HCT116 (cell line): ENCODE measurements at regions not wholly inside any gene's neighbourhood (a gene's known extent, or its start where the extent isn't known, plus 50 kb on each side); places are given as distances from the start of the nearest gene placed in this dataset.

ENCODE experiments used
- ATAC-seq: fragments of 200-7000 bp; cut with Tn5 transposase; 2 replicates; pipeline ENCODE4 v1.9.1; 2020; ENCODE audit warnings: mild to moderate bottlenecking, moderate library complexity
- BruUV-seq: library from RNA; stranded (reverse); fragments of 400-500 nt; replicated peaks from 2 replicates; lab custom pipeline; 2021; lab: Mats Ljungman, UMichigan
- CTCF ChIA-PET: fragments of 300-600 bp; sonication (Branson Sonifier 250); formaldehyde crosslinking; loops from one replicate; lab custom pipeline; 2021; ENCODE audit warnings: antibody characterized with exemption; lab: Charles Lee
- POLR2A ChIA-PET: fragments of 300-600, 350-600 bp; sonication (Branson Sonifier 250); formaldehyde crosslinking; loops from one replicate; lab custom pipeline; 2021; ENCODE audit warnings: antibody characterized with exemption; lab: Charles Lee
- RAD21 ChIA-PET, 2 experiments: fragments of 300-600 bp; sonication (Branson Sonifier 250); formaldehyde crosslinking; loops; one replicate each; lab custom pipeline; 2023; ENCODE audit warnings: low total read pairs in 2 of 2; ENCODE audit not compliant: uncharacterized antibody in 2 of 2, unreplicated experiment in 2 of 2, low non-redundant PET in 1 of 2; lab: Charles Lee
- DNase-seq: peaks from one replicate; pipeline ENCODE4 v3.0.0-alpha.2; 2010; ENCODE audit warnings: low read depth, low spot score
- H2AFZ ChIP-seq: fragments of 200-600 bp; shearing (Covaris generic), sonication (generic); 2 replicates; pipeline ENCODE4 v1.6.1; 2017; ENCODE audit warnings: low read depth, mixed run types, mixed read lengths, antibody characterized with exemption, low read length; ENCODE audit not compliant: poor library complexity, severe bottlenecking
- H3K27ac ChIP-seq: 2 replicates; pipeline ENCODE4 v1.5.1; 2012; ENCODE audit warnings: low read depth, low read length
- H3K27me3 ChIP-seq: fragments of 200-600 bp; sonication (generic); 2 replicates; pipeline ENCODE4 v1.6.1; 2016; ENCODE audit warnings: mixed run types, low read length, mixed read lengths; ENCODE audit not compliant: insufficient read depth
- H3K36me3 ChIP-seq, 2 experiments: fragments of 200-500 bp in 1 of 2; fragments of 200-600 bp in 1 of 2; sonication (Bioruptor generic) in 1 of 2; sonication (generic) in 1 of 2; 2 replicates each; pipeline versions ENCODE4 v1.5.1 to v1.6.1; 2014 to 2016; ENCODE audit warnings: low read length in 2 of 2, inconsistent platforms in 1 of 2, mixed read lengths in 1 of 2, mixed run types in 1 of 2; ENCODE audit not compliant: insufficient read depth in 2 of 2, control insufficient read depth in 1 of 2
- H3K4me1 ChIP-seq, 2 experiments: fragments of 200-600 bp in 1 of 2; sonication (generic) in 1 of 2; 2 replicates each; pipeline versions ENCODE4 v1.5.1 to v1.6.1; 2012 to 2017; ENCODE audit warnings: low read length in 2 of 2, inconsistent platforms in 1 of 2, mild to moderate bottlenecking in 1 of 2, mixed read lengths in 1 of 2, mixed run types in 1 of 2, moderate library complexity in 1 of 2; ENCODE audit not compliant: insufficient read depth in 2 of 2, control insufficient read depth in 1 of 2
- H3K4me2 ChIP-seq: fragments of 200-600 bp; sonication (generic); 2 replicates; pipeline ENCODE4 v1.6.1; 2017; ENCODE audit warnings: mixed run types, low read length, mixed read lengths
- H3K4me3 ChIP-seq, 2 experiments: fragments of 200-600 bp in 1 of 2; sonication (generic) in 1 of 2; replicated peaks in 1 of 2; 2 replicates each; pipeline ENCODE4 v1.5.1; 2011 to 2016; ENCODE audit warnings: low read length in 2 of 2, control low read depth in 1 of 2, low read depth in 1 of 2, mild to moderate bottlenecking in 1 of 2, mixed read lengths in 1 of 2, mixed run types in 1 of 2
- H3K79me2 ChIP-seq: fragments of 200-600 bp; sonication (generic); 2 replicates; pipeline ENCODE4 v1.6.1; 2017; ENCODE audit warnings: mild to moderate bottlenecking, mixed run types, low read length, moderate library complexity, mixed read lengths; ENCODE audit not compliant: insufficient read depth
- H3K9ac ChIP-seq: fragments of 200-600 bp; sonication (generic); 2 replicates; pipeline ENCODE4 v1.6.1; 2016; ENCODE audit warnings: low read length, mixed read lengths
- H3K9me2 ChIP-seq: fragments of 200-600 bp; sonication (generic), shearing (Covaris generic); 2 replicates; pipeline ENCODE4 v1.6.1; 2017; ENCODE audit warnings: mixed run types, mild to moderate bottlenecking, moderate library complexity; ENCODE audit not compliant: insufficient read depth
- H3K9me3 ChIP-seq, 2 experiments: fragments of 200-500 bp in 1 of 2; fragments of 200-600 bp in 1 of 2; sonication (Bioruptor generic) in 1 of 2; sonication (generic) in 1 of 2; 2 replicates each; pipeline ENCODE4 v1.6.1; 2014 to 2017; ENCODE audit warnings: low read length in 2 of 2, mixed read lengths in 2 of 2, inconsistent platforms in 1 of 2, low read depth in 1 of 2, mild to moderate bottlenecking in 1 of 2, mixed run types in 1 of 2, moderate library complexity in 1 of 2; ENCODE audit not compliant: control insufficient read depth in 1 of 2, insufficient read depth in 1 of 2
- H4K20me1 ChIP-seq: fragments of 200-600 bp; sonication (generic), shearing (Covaris generic); 2 replicates; pipeline ENCODE4 v1.6.1; 2017; ENCODE audit warnings: mixed run types, mild to moderate bottlenecking, moderate library complexity; ENCODE audit not compliant: insufficient read depth
- CBX3 ChIP-seq: IDR thresholded peaks from 2 replicates; pipeline ENCODE4 v1.6.1; 2012; ENCODE audit warnings: low read depth
- ELF1 ChIP-seq: IDR thresholded peaks from 2 replicates; pipeline ENCODE4 v1.6.1; 2012; ENCODE audit warnings: low read depth, borderline replicate concordance
- EZH2 ChIP-seq: fragments of 200-600 bp; sonication (generic); IDR thresholded peaks from 2 replicates; pipeline ENCODE4 v1.6.1; 2017; ENCODE audit warnings: antibody characterized with exemption, mixed run types
- EZH2phosphoT487 ChIP-seq: fragments of 200-600 bp; IDR thresholded peaks from 2 replicates; pipeline ENCODE4 v1.6.1; 2018; ENCODE audit warnings: antibody characterized with exemption, borderline replicate concordance
- POLR2AphosphoS5 ChIP-seq: IDR thresholded peaks from 2 replicates; pipeline ENCODE4 v1.6.1; 2011; ENCODE audit warnings: mild to moderate bottlenecking, low read depth, low read length, moderate library complexity
- RAD21 ChIP-seq: IDR thresholded peaks from 2 replicates; pipeline ENCODE4 v1.6.1; 2012; ENCODE audit warnings: low read depth, mild to moderate bottlenecking
- SIN3A ChIP-seq: IDR thresholded peaks from 2 replicates; pipeline ENCODE4 v1.6.1; 2012; ENCODE audit warnings: low read depth
- SRF ChIP-seq: IDR thresholded peaks from 2 replicates; pipeline ENCODE4 v1.6.1; 2012; ENCODE audit warnings: low read depth
- TCF7L2 ChIP-seq: IDR thresholded peaks from 2 replicates; pipeline ENCODE4 v1.7.0; 2011; ENCODE audit warnings: borderline replicate concordance, inconsistent platforms; ENCODE audit not compliant: insufficient read depth, insufficient read length; ENCODE audit errors: extremely low read depth
- YY1 ChIP-seq: IDR thresholded peaks from 2 replicates; pipeline ENCODE4 v1.6.1; 2011; ENCODE audit warnings: low read length, low read depth, moderate library complexity, mild to moderate bottlenecking; ENCODE audit not compliant: insufficient replicate concordance; ENCODE audit errors: extremely low read depth
- ZNF274 ChIP-seq: fragments of 200-500 bp; sonication (Bioruptor generic); IDR thresholded peaks from 2 replicates; pipeline ENCODE4 v1.6.1; 2014; ENCODE audit warnings: mild to moderate bottlenecking, low read depth, low read length, inconsistent platforms
- intact Hi-C: fragments of 100-400 bp; cut with micrococcal nuclease; formaldehyde crosslinking; loops from 2 replicates; pipeline ENCODE4 v1.10.0; 2022
- TF ChIP-seq, protein P1 (sequence below): IDR thresholded peaks from 2 replicates; pipeline ENCODE4 v1.6.1; 2012
- TF ChIP-seq, protein P2 (sequence below): IDR thresholded peaks from 2 replicates; pipeline ENCODE4 v1.6.1; 2012
- TF ChIP-seq, protein P3 (sequence below): IDR thresholded peaks from 2 replicates; pipeline ENCODE4 v1.6.1; 2011; ENCODE audit warnings: mild to moderate bottlenecking, low read length, moderate library complexity; ENCODE audit not compliant: insufficient replicate concordance; ENCODE audit errors: extremely low read depth

DNA sequence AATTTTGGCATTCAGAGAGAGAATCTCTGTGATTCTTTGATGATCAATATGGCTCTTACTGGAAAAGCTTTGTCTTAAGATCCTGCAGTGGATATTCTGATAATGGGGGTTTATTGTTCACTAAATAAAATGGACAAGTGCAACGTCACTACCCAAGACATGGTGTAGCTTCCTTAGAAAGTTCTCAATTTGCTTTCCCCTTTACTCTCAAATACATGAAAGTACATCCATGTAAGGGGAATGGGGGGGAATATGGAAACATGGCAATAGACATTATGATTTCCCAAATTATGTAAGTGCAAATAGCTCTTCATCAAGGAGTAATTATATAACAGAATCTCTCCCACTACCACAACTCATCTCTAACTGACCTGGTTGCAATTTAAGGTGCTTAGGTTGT is 126.3 kb upstream of the DPYD start:
- ATAC-seq, result no peak
- RAD21 ChIA-PET, result interaction anchor here in 1 of 2 experiments (0.8 kb wide), 1 partner anchor 288 kb away, joined by 3 read pairs; no protein-coding TSS in a partner anchor
- Histone ChIP-seq H3K9me2 (no peaks in the 10 kb centered on the region), H3K27ac (no peak overlapping the region), H3K4me2 (no peak overlapping the region), H3K4me1 (no peaks in the 10 kb centered on the region), H3K79me2 (no peaks in the 10 kb centered on the region), H3K27me3 (no peaks in the 10 kb centered on the region), H3K4me3 (no peak overlapping the region), H3K9ac (no peak overlapping the region), H2AFZ (no peak overlapping the region), H3K9me3 (no peaks in the 10 kb centered on the region), H4K20me1 (no peaks in the 10 kb centered on the region), H3K36me3 (no peaks in the 10 kb centered on the region)
- no TSS peak for BruUV-seq
- no peak for DNase-seq
- TF ChIP-seq EZH2 (no peak), ZNF274 (no peak), RAD21 (no peak), SIN3A (no peak)
- TF ChIP-seq, protein P1, sequence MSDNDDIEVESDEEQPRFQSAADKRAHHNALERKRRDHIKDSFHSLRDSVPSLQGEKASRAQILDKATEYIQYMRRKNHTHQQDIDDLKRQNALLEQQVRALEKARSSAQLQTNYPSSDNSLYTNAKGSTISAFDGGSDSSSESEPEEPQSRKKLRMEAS, result no peak
- TF ChIP-seq, protein P2, sequence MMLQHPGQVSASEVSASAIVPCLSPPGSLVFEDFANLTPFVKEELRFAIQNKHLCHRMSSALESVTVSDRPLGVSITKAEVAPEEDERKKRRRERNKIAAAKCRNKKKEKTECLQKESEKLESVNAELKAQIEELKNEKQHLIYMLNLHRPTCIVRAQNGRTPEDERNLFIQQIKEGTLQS, result no peak
- intact Hi-C loops, result no loop called here
- CTCF ChIA-PET, result no interaction called here
- POLR2A ChIA-PET, result no interaction called here

DNA sequence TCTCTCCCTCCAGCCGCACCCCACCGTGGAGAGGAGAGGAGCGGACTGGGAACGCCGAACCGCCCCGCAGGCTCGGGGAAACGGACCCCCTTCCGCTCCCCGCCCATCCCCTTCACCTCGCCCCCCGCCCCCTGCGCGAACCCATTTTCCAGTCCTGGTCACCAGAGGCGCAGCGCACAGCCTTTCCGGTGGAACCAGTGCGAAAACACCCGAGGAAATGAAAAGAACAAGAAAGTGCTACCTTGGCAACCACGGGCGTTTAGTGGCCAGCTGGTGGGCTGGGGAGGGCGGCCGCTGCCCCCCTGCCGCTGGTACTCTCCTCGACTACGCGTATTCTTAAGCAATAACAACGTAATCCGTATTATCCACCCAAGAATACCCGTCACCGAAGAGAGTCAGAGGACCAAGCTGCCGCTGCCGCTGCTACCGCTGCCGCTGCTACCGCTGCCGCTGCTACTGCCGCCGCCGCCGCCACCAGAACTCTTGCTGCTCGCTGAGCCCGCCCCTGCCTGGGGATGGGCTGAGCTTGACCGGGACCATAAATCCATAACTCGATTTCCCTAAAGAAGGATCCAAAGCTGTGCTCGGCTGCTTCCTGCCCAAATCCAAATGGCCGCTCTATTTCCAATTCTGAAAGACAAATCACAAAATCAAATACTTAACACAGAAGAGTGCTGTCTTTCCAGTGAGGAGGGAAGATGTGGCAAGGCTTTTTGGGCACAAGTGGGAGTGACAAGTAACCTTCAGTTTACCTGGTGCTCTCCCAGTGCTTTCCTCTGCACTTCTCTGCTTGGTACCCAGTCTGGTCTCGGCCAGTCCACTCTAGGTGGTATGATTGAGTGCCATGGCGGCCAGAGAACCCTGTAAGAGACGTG is 125.2 kb upstream of the DPYD start:
- Histone ChIP-seq H3K9me3 (no peaks in the 10 kb centered on the region), H3K4me2 (no peak overlapping the region), H3K9me2 (no peaks in the 10 kb centered on the region), H2AFZ (no peak overlapping the region), H3K9ac (no peak overlapping the region), H3K4me3 (no peak overlapping the region), H3K27ac (no peak overlapping the region), H3K36me3 (no peaks in the 10 kb centered on the region), H3K4me1 (no peaks in the 10 kb centered on the region), H4K20me1 (no peaks in the 10 kb centered on the region), H3K27me3 (no peaks in the 10 kb centered on the region), H3K79me2 (no peaks in the 10 kb centered on the region)
- intact Hi-C loops, result no loop called here
- ChIA-PET CTCF (no interaction called here), POLR2A (no interaction called here), RAD21 (no interaction called here)
- no TSS peak for BruUV-seq
- no peak for DNase-seq
- no peak for ATAC-seq
- no peak for TF ChIP-seq RAD21
- TF ChIP-seq POLR2AphosphoS5, result no peak
- TF ChIP-seq ELF1, result no peak
- no peak for TF ChIP-seq EZH2phosphoT487
- TF ChIP-seq YY1, result no peak
- TF ChIP-seq CBX3, result no peak
- TF ChIP-seq, protein P3, sequence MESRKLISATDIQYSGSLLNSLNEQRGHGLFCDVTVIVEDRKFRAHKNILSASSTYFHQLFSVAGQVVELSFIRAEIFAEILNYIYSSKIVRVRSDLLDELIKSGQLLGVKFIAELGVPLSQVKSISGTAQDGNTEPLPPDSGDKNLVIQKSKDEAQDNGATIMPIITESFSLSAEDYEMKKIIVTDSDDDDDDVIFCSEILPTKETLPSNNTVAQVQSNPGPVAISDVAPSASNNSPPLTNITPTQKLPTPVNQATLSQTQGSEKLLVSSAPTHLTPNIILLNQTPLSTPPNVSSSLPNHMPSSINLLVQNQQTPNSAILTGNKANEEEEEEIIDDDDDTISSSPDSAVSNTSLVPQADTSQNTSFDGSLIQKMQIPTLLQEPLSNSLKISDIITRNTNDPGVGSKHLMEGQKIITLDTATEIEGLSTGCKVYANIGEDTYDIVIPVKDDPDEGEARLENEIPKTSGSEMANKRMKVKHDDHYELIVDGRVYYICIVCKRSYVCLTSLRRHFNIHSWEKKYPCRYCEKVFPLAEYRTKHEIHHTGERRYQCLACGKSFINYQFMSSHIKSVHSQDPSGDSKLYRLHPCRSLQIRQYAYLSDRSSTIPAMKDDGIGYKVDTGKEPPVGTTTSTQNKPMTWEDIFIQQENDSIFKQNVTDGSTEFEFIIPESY, result no peak
- TF ChIP-seq SRF, result no peak
- no peak for TF ChIP-seq TCF7L2
